ENCODE measurements at regions not wholly inside any gene's neighbourhood (a gene's known extent, or its start where the extent isn't known, plus 50 kb on each side); places are given as distances from the start of the nearest gene placed in this dataset.
A peak's percentile ranks its signal among the peaks of the same experiment; 100 is the strongest.

DNA sequence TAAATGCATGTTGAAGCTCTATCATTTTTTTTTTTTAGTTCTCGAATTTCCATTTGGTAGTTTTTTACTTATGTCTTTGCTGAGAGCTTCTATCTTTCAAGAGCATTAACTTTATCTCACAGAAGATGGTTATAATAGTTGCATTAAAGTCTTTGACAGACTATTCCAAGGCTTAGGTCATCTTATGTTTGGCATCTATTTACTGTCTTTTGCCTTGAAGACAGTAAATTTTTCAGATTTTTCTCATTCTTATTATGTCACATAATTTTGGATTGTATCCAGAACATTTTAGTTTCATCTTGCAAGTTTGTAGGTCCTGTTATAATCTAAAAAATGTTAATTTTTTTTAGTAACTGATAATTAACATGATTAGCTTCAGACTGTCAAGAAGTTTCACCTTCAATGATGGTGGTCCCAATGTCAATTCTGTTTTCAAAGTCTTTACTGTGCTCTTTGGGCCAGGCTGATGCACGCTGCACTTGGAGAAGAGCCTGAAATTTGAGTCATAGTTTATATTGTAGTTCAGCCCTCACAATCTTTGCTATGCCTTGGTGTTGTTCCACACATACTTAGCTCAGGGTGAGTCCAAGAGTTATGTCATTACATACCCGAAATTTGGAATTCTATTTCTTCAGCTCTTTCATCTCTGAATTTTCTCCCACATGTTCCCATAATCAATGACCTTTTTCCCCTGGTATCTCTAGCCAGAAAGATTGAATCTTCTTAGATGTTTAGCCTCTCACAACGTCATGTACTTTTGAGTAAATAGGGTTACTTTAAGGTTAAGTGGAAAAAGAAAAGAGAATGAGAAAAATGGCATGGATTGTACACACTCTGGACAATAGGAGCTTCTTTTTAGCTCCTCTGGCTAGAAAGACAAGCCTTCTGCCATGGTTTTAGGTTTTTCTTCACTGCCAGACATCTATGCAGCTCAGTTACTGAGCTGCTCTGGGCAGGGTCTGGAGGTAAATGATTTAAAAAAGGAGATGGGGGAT, 110.3 kb upstream of the BTBD3 start:
- Histone ChIP-seq H3K27me3 (ENCODE audit: insufficient read depth, low read depth) (no peaks in the 10 kb centered on the region), H4K20me1 (ENCODE audit: insufficient read depth) (no peaks in the 10 kb centered on the region), H3K4me3 (no peak overlapping the region), H3K36me3 (ENCODE audit: low read depth) (no peaks in the 10 kb centered on the region), H3K27ac (no peak overlapping the region), H3K9me3 (ENCODE audit: insufficient read depth, low read depth) (no peaks in the 10 kb centered on the region), H3K9me2 (ENCODE audit: insufficient read depth) (no peaks in the 10 kb centered on the region), H3K4me2 (peak overlapping the region; percentile 31), H3K79me2 (ENCODE audit: low read depth) (no peaks in the 10 kb centered on the region), H3K4me1 (replicated peaks; ENCODE audit: insufficient read depth) (peaks cover 32% of the 10 kb centered on the region), H3F3A (ENCODE audit: insufficient read depth, low read depth) (peaks cover 4% of the 10 kb centered on the region; the same call in 1 of the 2 replicates), H2AFZ (no peak overlapping the region)
- BruUV-seq (replicated peaks): no TSS peak
- TF ChIP-seq EZH2 (IDR thresholded peaks at IDR 0.05; ENCODE audit: low read depth): no peak
- TF ChIP-seq, protein P1, sequence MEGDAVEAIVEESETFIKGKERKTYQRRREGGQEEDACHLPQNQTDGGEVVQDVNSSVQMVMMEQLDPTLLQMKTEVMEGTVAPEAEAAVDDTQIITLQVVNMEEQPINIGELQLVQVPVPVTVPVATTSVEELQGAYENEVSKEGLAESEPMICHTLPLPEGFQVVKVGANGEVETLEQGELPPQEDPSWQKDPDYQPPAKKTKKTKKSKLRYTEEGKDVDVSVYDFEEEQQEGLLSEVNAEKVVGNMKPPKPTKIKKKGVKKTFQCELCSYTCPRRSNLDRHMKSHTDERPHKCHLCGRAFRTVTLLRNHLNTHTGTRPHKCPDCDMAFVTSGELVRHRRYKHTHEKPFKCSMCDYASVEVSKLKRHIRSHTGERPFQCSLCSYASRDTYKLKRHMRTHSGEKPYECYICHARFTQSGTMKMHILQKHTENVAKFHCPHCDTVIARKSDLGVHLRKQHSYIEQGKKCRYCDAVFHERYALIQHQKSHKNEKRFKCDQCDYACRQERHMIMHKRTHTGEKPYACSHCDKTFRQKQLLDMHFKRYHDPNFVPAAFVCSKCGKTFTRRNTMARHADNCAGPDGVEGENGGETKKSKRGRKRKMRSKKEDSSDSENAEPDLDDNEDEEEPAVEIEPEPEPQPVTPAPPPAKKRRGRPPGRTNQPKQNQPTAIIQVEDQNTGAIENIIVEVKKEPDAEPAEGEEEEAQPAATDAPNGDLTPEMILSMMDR (conservative IDR thresholded peaks at IDR 0.05): no peak
- ChIA-PET POLR2A (ENCODE audit: unreplicated experiment) (interaction anchor here (0.7 to 0.8 kb wide), 3 partner anchors 8 to 1207 kb away, joined by 4 to 5 read pairs (median 5); no protein-coding TSS in a partner anchor), CTCF (no interaction called here)
- intact Hi-C loops (cut with micrococcal nuclease; ENCODE audit: unreplicated experiment): no loop called here
- DNase-seq: peak in 1 of 2 experiments; percentile 64

DNA sequence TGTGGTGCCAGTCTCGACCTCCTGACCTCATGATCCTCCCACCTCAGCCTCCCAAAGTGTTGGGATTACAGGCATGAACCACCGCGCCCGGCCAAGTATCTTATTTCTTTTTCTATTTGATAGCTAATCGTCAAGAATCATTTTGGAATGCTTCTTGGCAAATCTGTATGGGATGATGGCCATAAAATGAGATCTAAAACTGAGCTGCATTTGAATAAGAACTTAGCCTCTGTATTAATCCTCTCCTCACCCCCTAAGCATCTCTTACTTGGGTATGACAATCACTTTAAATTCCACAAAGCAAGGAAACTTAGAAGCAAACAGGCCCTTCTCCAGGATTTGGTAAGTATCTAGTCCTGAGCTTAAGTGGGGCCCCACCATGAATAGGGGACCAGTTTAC, 108.9 kb upstream of the BTBD3 start:
- Histone ChIP-seq H3K79me2 (ENCODE audit: low read depth) (no peaks in the 10 kb centered on the region), H3K36me3 (ENCODE audit: low read depth) (no peaks in the 10 kb centered on the region), H3K4me1 (replicated peaks; ENCODE audit: insufficient read depth) (peaks cover 34% of the 10 kb centered on the region), H3K4me2 (no peak overlapping the region), H2AFZ (no peak overlapping the region), H3K27ac (no peak overlapping the region), H3K9me3 (ENCODE audit: insufficient read depth, low read depth) (no peaks in the 10 kb centered on the region), H3K27me3 (ENCODE audit: insufficient read depth, low read depth) (no peaks in the 10 kb centered on the region), H3F3A (ENCODE audit: insufficient read depth, low read depth) (peaks cover 4% of the 10 kb centered on the region; the same call in 1 of the 2 replicates), H3K9me2 (ENCODE audit: insufficient read depth) (no peaks in the 10 kb centered on the region), H3K4me3 (no peak overlapping the region), H4K20me1 (ENCODE audit: insufficient read depth) (no peaks in the 10 kb centered on the region)
- POLR2A ChIA-PET (ENCODE audit: unreplicated experiment): no interaction called here
- CTCF ChIA-PET: no interaction called here
- intact Hi-C loops (cut with micrococcal nuclease; ENCODE audit: unreplicated experiment): no loop called here
- no peak for DNase-seq
- TF ChIP-seq, protein P1 (conservative IDR thresholded peaks at IDR 0.05): no peak
- TF ChIP-seq EZH2 (IDR thresholded peaks at IDR 0.05; ENCODE audit: low read depth): no peak
- no TSS peak for BruUV-seq (replicated peaks)

DNA sequence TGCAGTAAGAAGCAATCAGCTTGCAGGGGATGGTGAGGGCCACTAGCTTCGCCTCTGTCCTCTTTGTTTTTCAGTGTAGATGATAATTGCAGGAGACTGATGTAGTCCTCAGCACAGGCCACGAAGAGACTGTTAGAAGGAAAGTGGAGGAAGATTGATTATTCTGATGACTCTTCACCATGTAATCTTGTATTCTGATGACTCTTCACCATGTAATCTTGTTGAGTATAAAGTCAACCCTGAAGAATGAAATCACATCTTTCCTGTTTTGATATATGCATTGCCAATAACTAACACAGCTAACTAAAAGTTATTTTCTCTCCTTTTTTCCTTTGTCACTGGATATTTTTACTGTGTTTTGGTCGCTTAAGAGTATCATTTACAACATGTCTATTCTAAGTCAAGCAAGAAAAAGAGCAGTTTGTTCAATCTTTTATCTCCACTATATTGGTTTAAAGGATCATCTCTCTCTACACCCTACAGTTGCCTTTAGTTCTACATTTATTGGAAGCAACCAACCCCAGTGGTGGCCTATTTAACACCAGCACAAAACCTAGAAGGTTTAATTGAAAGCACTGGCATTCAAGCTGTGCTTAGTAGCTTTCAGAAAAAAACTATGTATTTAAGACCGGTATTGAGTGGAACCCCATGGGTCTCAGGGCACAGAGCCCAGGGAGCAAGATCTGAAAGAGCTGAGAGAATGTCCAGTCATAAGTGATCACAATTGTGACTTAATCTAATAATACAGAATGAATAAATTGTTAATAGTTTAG, 107.2 kb upstream of the BTBD3 start:
- DNase-seq: peak in 1 of 2 experiments; percentile 73
- no peak for TF ChIP-seq EZH2 (IDR thresholded peaks at IDR 0.05; ENCODE audit: low read depth)
- TF ChIP-seq, protein P1 (conservative IDR thresholded peaks at IDR 0.05): no peak
- peak overlapping the region; percentile 3; the same call in 1 of the 2 replicates for H3K4me2 ChIP-seq
- no peaks in the 10 kb centered on the region for H3K36me3 ChIP-seq (ENCODE audit: low read depth)
- no TSS peak for BruUV-seq (replicated peaks)
- H3K9me3 ChIP-seq (ENCODE audit: insufficient read depth, low read depth): no peaks in the 10 kb centered on the region
- H3K79me2 ChIP-seq (ENCODE audit: low read depth): no peaks in the 10 kb centered on the region
- peaks cover 4% of the 10 kb centered on the region; the same call in 1 of the 2 replicates for H3F3A ChIP-seq (ENCODE audit: insufficient read depth, low read depth)
- no peak overlapping the region for H3K27ac ChIP-seq
- peaks cover 42% of the 10 kb centered on the region for H3K4me1 ChIP-seq (replicated peaks; ENCODE audit: insufficient read depth)
- ChIA-PET POLR2A (ENCODE audit: unreplicated experiment) (interaction anchor here (0.6 to 0.7 kb wide), 2 partner anchors 99 to 1718 kb away, joined by 3 read pairs; no protein-coding TSS in a partner anchor), CTCF (interaction anchor here (0.6 kb wide), 1 partner anchor 172 kb away, joined by 4 read pairs; no protein-coding TSS in a partner anchor)
- intact Hi-C loops (cut with micrococcal nuclease; ENCODE audit: unreplicated experiment): no loop called here
- H2AFZ ChIP-seq: no peak overlapping the region
- no peaks in the 10 kb centered on the region for H3K9me2 ChIP-seq (ENCODE audit: insufficient read depth)
- no peak overlapping the region for H3K4me3 ChIP-seq
- H3K27me3 ChIP-seq (ENCODE audit: insufficient read depth, low read depth): no peaks in the 10 kb centered on the region
- no peaks in the 10 kb centered on the region for H4K20me1 ChIP-seq (ENCODE audit: insufficient read depth)
